GM12865 (cell line): ENCODE measurements at regions not wholly inside any gene's neighbourhood (a gene's known extent, or its start where the extent isn't known, plus 50 kb on each side); places are given as distances from the start of the nearest gene placed in this dataset.

Experiments used
- DNase-seq: peaks from one replicate; pipeline ENCODE4 v3.0.0; 2010; ENCODE audit warnings: low read depth
- H3K4me3 ChIP-seq: 2 replicates; pipeline ENCODE4 v1.5.1; 2011; ENCODE audit warnings: mild to moderate bottlenecking, low read depth, low read length, control low read depth
- CTCF ChIP-seq: IDR thresholded peaks from 2 replicates; pipeline ENCODE4 v1.5.1; 2011; ENCODE audit warnings: low read length, control low read depth, low read depth, inconsistent platforms; ENCODE audit not compliant: insufficient read depth; ENCODE audit errors: missing control alignments

- no peak overlapping the region for H3K4me3 ChIP-seq
- no peak for TF ChIP-seq CTCF
- no peak for DNase-seq
Measured at GRCh38 chr20:52833901-52834300, 138.3 kb upstream of the TSHZ2 start.

- no peak overlapping the region for H3K4me3 ChIP-seq
- DNase-seq: no peak
- no peak for TF ChIP-seq CTCF
Measured at GRCh38 chr20:52832151-52832774, 139.9 kb upstream of the TSHZ2 start.

GRCh38 chr20:52830598-52830997 is 141.6 kb upstream of the TSHZ2 start:
- no peak for TF ChIP-seq CTCF
- DNase-seq: no peak

GRCh38 chr20:52829111-52829510 is 143.0 kb upstream of the TSHZ2 start:
- H3K4me3 ChIP-seq: no peak overlapping the region
- no peak for DNase-seq
- no peak for TF ChIP-seq CTCF

More at GRCh38 chr20:52830598-52830997, 141.6 kb upstream of the TSHZ2 start:
- no peak overlapping the region for H3K4me3 ChIP-seq

- DNase-seq: no peak
Measured at GRCh38 chr20:52828199-52828598, 144.0 kb upstream of the TSHZ2 start.

GRCh38 chr20:52826722-52827121 is 145.4 kb upstream of the TSHZ2 start:
- no peak overlapping the region for H3K4me3 ChIP-seq
- no peak for DNase-seq
- TF ChIP-seq CTCF: no peak

More at GRCh38 chr20:52828199-52828598, 144.0 kb upstream of the TSHZ2 start:
- TF ChIP-seq CTCF: no peak
- no peak overlapping the region for H3K4me3 ChIP-seq

GRCh38 chr20:52826321-52826720 is 145.8 kb upstream of the TSHZ2 start:
- DNase-seq: no peak
- H3K4me3 ChIP-seq: no peak overlapping the region
- TF ChIP-seq CTCF: no peak
